IMR-90 (cell line): ENCODE measurements at regions not wholly inside any gene's neighbourhood (a gene's known extent, or its start where the extent isn't known, plus 50 kb on each side); places are given as distances from the start of the nearest gene placed in this dataset.
A peak's percentile ranks its signal among the peaks of the same experiment; 100 is the strongest.

Source experiments
- ATAC-seq: fragments of 200-7000 bp; cut with Tn5 transposase; 2 replicates; pipeline ENCODE4 v1.9.1; 2020; ENCODE audit warnings: low read depth, mild to moderate bottlenecking, moderate library complexity
- BruUV-seq: library from RNA; stranded (reverse); fragments of 400-500 nt; replicated peaks from 2 replicates; lab custom pipeline; 2021; lab: Mats Ljungman, UMichigan
- CTCF ChIA-PET: fragments of 300-600 bp; formaldehyde crosslinking; extraction: SDS; loops from one replicate; lab custom pipeline; 2021; ENCODE audit warnings: antibody characterized with exemption; lab: Yijun Ruan, JAX
- POLR2A ChIA-PET: fragments of 300-600 bp; sonication (Branson Sonifier 250); formaldehyde crosslinking; loops from one replicate; lab custom pipeline; 2022; ENCODE audit warnings: antibody characterized with exemption; ENCODE audit not compliant: unreplicated experiment; lab: Charles Lee
- DNase-seq: peaks from one replicate; pipeline ENCODE4 v3.0.0; 2013
- H2AFZ ChIP-seq: replicated peaks from 2 replicates; pipeline ENCODE3; 2013; ENCODE audit warnings: low read length, mild to moderate bottlenecking; ENCODE audit not compliant: poor library complexity
- H2AK5ac ChIP-seq: 2 replicates; pipeline ENCODE4 v1.6.1; 2013; ENCODE audit warnings: low read depth, low read length, inconsistent platforms
- H2AK9ac ChIP-seq: replicated peaks from 2 replicates; pipeline ENCODE3; 2013; ENCODE audit warnings: mild to moderate bottlenecking, low read depth, low read length, moderate library complexity; ENCODE audit not compliant: poor library complexity
- H2BK120ac ChIP-seq: 2 replicates; pipeline ENCODE4 v1.6.1; 2013; ENCODE audit warnings: low read depth, low read length, inconsistent platforms
- H2BK15ac ChIP-seq: 3 replicates; pipeline ENCODE4 v1.6.1; 2013; ENCODE audit warnings: low read depth, low read length, inconsistent platforms
- H2BK20ac ChIP-seq: 2 replicates; pipeline ENCODE4 v1.6.1; 2013; ENCODE audit warnings: low read depth, mild to moderate bottlenecking, inconsistent platforms, low read length, moderate library complexity
- H2BK5ac ChIP-seq: 2 replicates; pipeline ENCODE4 v1.6.1; 2013; ENCODE audit warnings: mild to moderate bottlenecking, low read depth, low read length, inconsistent platforms; ENCODE audit not compliant: poor library complexity, severe bottlenecking
- H3K14ac ChIP-seq: replicated peaks from 2 replicates; pipeline ENCODE4 v1.6.1; 2013; ENCODE audit warnings: low read depth, low read length, inconsistent platforms
- H3K18ac ChIP-seq: 2 replicates; pipeline ENCODE4 v1.6.1; 2013; ENCODE audit warnings: low read depth, low read length, control low read depth
- H3K23ac ChIP-seq: 2 replicates; pipeline ENCODE4 v1.6.1; 2013; ENCODE audit warnings: low read depth, low read length, inconsistent platforms
- H3K27ac ChIP-seq: 2 replicates; pipeline ENCODE4 v1.5.1; 2013; ENCODE audit warnings: mild to moderate bottlenecking, control low read depth, low read length; ENCODE audit not compliant: insufficient read depth
- H3K27me3 ChIP-seq: 2 replicates; pipeline ENCODE4 v1.6.1; 2013; ENCODE audit warnings: low read length; ENCODE audit not compliant: control insufficient read depth, insufficient read depth
- H3K36me3 ChIP-seq: 2 replicates; pipeline ENCODE4 v1.6.1; 2013; ENCODE audit warnings: low read length, mixed read lengths; ENCODE audit not compliant: control insufficient read depth, insufficient read depth
- H3K4ac ChIP-seq: 2 replicates; pipeline ENCODE4 v1.6.1; 2013; ENCODE audit warnings: low read depth, low read length, inconsistent platforms
- H3K4me1 ChIP-seq: 2 replicates; pipeline ENCODE4 v1.6.1; 2013; ENCODE audit warnings: low read length, mixed read lengths; ENCODE audit not compliant: control insufficient read depth, insufficient read depth
- H3K4me2 ChIP-seq: 2 replicates; pipeline ENCODE4 v1.6.1; 2013; ENCODE audit warnings: low read depth, mild to moderate bottlenecking, control low read depth, low read length, moderate library complexity
- H3K4me3 ChIP-seq: 2 replicates; pipeline ENCODE4 v1.5.1; 2013; ENCODE audit warnings: low read depth, mild to moderate bottlenecking, control low read depth, low read length, moderate library complexity; ENCODE audit not compliant: insufficient read depth
- H3K56ac ChIP-seq: 2 replicates; pipeline ENCODE4 v1.6.1; 2013; ENCODE audit warnings: low read length, inconsistent platforms; ENCODE audit not compliant: insufficient read depth; ENCODE audit errors: extremely low read depth
- H3K79me1 ChIP-seq, 2 experiments: 2 replicates each; pipeline ENCODE4 v1.6.1; 2013; ENCODE audit warnings: low read length in 2 of 2, inconsistent platforms in 1 of 2, low read depth in 1 of 2
- H3K9ac ChIP-seq: 2 replicates; pipeline ENCODE4 v1.6.1; 2013; ENCODE audit warnings: low read depth, low read length, control low read depth
- H3K9me1 ChIP-seq: 2 replicates; pipeline ENCODE4 v1.6.1; 2013; ENCODE audit warnings: low read length, inconsistent platforms; ENCODE audit not compliant: insufficient read depth
- H3K9me3 ChIP-seq: 2 replicates; pipeline ENCODE4 v1.6.1; 2013; ENCODE audit warnings: low read length; ENCODE audit not compliant: control insufficient read depth, insufficient read depth
- H4K20me1 ChIP-seq: 2 replicates; pipeline ENCODE4 v1.6.1; 2013; ENCODE audit warnings: low read length, inconsistent platforms; ENCODE audit not compliant: insufficient read depth
- H4K5ac ChIP-seq: 2 replicates; pipeline ENCODE4 v1.6.1; 2013; ENCODE audit warnings: mild to moderate bottlenecking, low read depth, low read length, control low read depth
- H4K8ac ChIP-seq, 2 experiments: 2 replicates each; pipeline ENCODE4 v1.6.1; 2013; ENCODE audit warnings: low read depth in 2 of 2, low read length in 2 of 2, control low read depth in 1 of 2, inconsistent platforms in 1 of 2
- H4K91ac ChIP-seq: 2 replicates; pipeline ENCODE4 v1.6.1; 2013; ENCODE audit warnings: low read depth, low read length, inconsistent platforms; ENCODE audit not compliant: insufficient read depth
- BHLHE40 ChIP-seq: fragments of 150-350 bp; IDR thresholded peaks from 2 replicates; pipeline ENCODE4 v1.6.1; 2016; ENCODE audit warnings: mild to moderate bottlenecking, low read depth, low read length
- CEBPB ChIP-seq: IDR thresholded peaks from 2 replicates; pipeline ENCODE4 v1.6.1; 2012; ENCODE audit warnings: low read depth, low read length, improper control_type of control experiment
- CHD1 ChIP-seq: IDR thresholded peaks from 2 replicates; pipeline ENCODE4 v1.6.1; 2012; ENCODE audit warnings: low read depth, low read length, improper control_type of control experiment
- CTCF ChIP-seq: conservative IDR thresholded peaks from 2 replicates; pipeline ENCODE4 v1.5.1; 2012; ENCODE audit warnings: mild to moderate bottlenecking, low read depth, low read length, improper control_type of control experiment
- ELK1 ChIP-seq: fragments of 150-350 bp; IDR thresholded peaks from 2 replicates; pipeline ENCODE4 v1.6.1; 2016; ENCODE audit warnings: low read depth, mild to moderate bottlenecking, low read length, moderate library complexity, borderline replicate concordance
- FOS ChIP-seq: fragments of 150-350 bp; IDR thresholded peaks from 2 replicates; pipeline ENCODE4 v1.6.1; 2016; ENCODE audit warnings: low read depth, low read length
- MAFK ChIP-seq: IDR thresholded peaks from 2 replicates; pipeline ENCODE4 v1.6.1; 2012; ENCODE audit warnings: low read depth, low read length, improper control_type of control experiment
- MAZ ChIP-seq: IDR thresholded peaks from 2 replicates; pipeline ENCODE4 v1.6.1; 2012; ENCODE audit warnings: low read depth, mild to moderate bottlenecking, low read length, improper control_type of control experiment, moderate library complexity, borderline replicate concordance
- MXI1 ChIP-seq: IDR thresholded peaks from 2 replicates; pipeline ENCODE4 v1.6.1; 2012; ENCODE audit warnings: low read depth, mild to moderate bottlenecking, low read length, moderate library complexity, borderline replicate concordance
- NFE2L2 ChIP-seq: fragments of 150-350 bp; IDR thresholded peaks from 2 replicates; pipeline ENCODE4 v1.6.1; 2016; ENCODE audit warnings: low read depth, mild to moderate bottlenecking, low read length
- POLR2A ChIP-seq: IDR thresholded peaks from 2 replicates; pipeline ENCODE4 v1.6.1; 2012; ENCODE audit warnings: mild to moderate bottlenecking, low read depth, low read length
- RAD21 ChIP-seq: IDR thresholded peaks from 2 replicates; pipeline ENCODE4 v1.6.1; 2012; ENCODE audit warnings: low read length, improper control_type of control experiment
- RCOR1 ChIP-seq: IDR thresholded peaks from 2 replicates; pipeline ENCODE4 v1.6.1; 2012; ENCODE audit warnings: mild to moderate bottlenecking, low read length, improper control_type of control experiment; ENCODE audit not compliant: insufficient replicate concordance
- RFX5 ChIP-seq: IDR thresholded peaks from 2 replicates; pipeline ENCODE4 v1.8.0; 2012; ENCODE audit warnings: low read depth, mild to moderate bottlenecking, low read length, moderate library complexity
- SMC3 ChIP-seq: fragments of 150-350 bp; IDR thresholded peaks from 2 replicates; pipeline ENCODE4 v1.6.1; 2016; ENCODE audit warnings: low read depth, mild to moderate bottlenecking, antibody characterized with exemption, low read length, moderate library complexity
- USF2 ChIP-seq: fragments of 150-350 bp; IDR thresholded peaks from 2 replicates; pipeline ENCODE4 v1.6.1; 2017; ENCODE audit warnings: mild to moderate bottlenecking, antibody characterized with exemption, low read length, low read depth
- dilution Hi-C: fragments of 300-500 bp; cut with HindIII; formaldehyde crosslinking; loops from one replicate; pipeline ENCODE4 v1.14.3; 2018; ENCODE audit warnings: low sequenced_read_pairs; ENCODE audit not compliant: unreplicated experiment
- in situ Hi-C: fragments of 300-500 bp; cut with MboI; formaldehyde crosslinking; loops from 3 replicates; pipeline ENCODE4 v1.14.3; 2019; ENCODE audit warnings: low sequenced_read_pairs, inconsistent platforms, mixed read lengths
- intact Hi-C: fragments of 100-400 bp; cut with micrococcal nuclease; formaldehyde crosslinking; loops from 2 replicates; pipeline ENCODE4 v1.10.0; 2022

- DNase-seq (no peak), ATAC-seq (no peak)
- Histone ChIP-seq H4K91ac (no peak overlapping the region), H2AK5ac (no peak overlapping the region), H3K4me1 (peaks cover 2% of the 10 kb centered on the region; the same call in 1 of the 2 replicates), H3K14ac (no peak overlapping the region), H3K4me3 (no peak overlapping the region), H2AFZ (no peak overlapping the region), H4K20me1 (no peaks in the 10 kb centered on the region), H3K23ac (no peak overlapping the region), H2BK5ac (peak overlapping the region; percentile 26), H2BK120ac (no peak overlapping the region), H3K4ac (no peak overlapping the region), H3K18ac (no peak overlapping the region), H2BK20ac (no peak overlapping the region), H4K5ac (no peak overlapping the region), H2BK15ac (no peak overlapping the region), H3K27ac (no peak overlapping the region), H4K8ac (no peak overlapping the region), H3K9me3 (peaks cover 47% of the 10 kb centered on the region), H3K9me1 (no peaks in the 10 kb centered on the region), H3K9ac (no peak overlapping the region), H3K56ac (no peak overlapping the region), H3K4me2 (no peak overlapping the region), H2AK9ac (no peak overlapping the region), H3K27me3 (no peaks in the 10 kb centered on the region), H3K36me3 (no peaks in the 10 kb centered on the region), H3K79me1 (no peaks in the 10 kb centered on the region)
- intact Hi-C loops (no loop called here), dilution Hi-C loops (no loop called here), in situ Hi-C loops (no loop called here)
- TF ChIP-seq SMC3, result no peak
- no peak for TF ChIP-seq FOS
- no peak for TF ChIP-seq CEBPB
- TF ChIP-seq NFE2L2, result no peak
- no peak for TF ChIP-seq USF2
- no peak for TF ChIP-seq BHLHE40
- no peak for TF ChIP-seq CTCF
- TF ChIP-seq ELK1, result no peak
- TF ChIP-seq RFX5, result no peak
- no peak for TF ChIP-seq CHD1
- TF ChIP-seq MXI1, result no peak
- no peak for TF ChIP-seq RAD21
- TF ChIP-seq MAFK, result no peak
- TF ChIP-seq MAZ, result no peak
- no peak for TF ChIP-seq POLR2A
- no peak for TF ChIP-seq RCOR1
- POLR2A ChIA-PET, result no interaction called here
- no TSS peak for BruUV-seq
- CTCF ChIA-PET, result no interaction called here
Measured at GRCh38 chr6:170183521-170183920, 107.4 kb downstream of the DLL1 start.
